K562 (cell line): ENCODE measurements at regions not wholly inside any gene's neighbourhood (a gene's known extent, or its start where the extent isn't known, plus 50 kb on each side); places are given as distances from the start of the nearest gene placed in this dataset.
A peak's percentile ranks its signal among the peaks of the same experiment; 100 is the strongest.

ENCODE experiments used
- CBX8 ChIP-seq: fragments of 200-600 bp; sonication (generic); IDR thresholded peaks from 2 replicates; pipeline ENCODE4 v1.6.1; 2012; ENCODE audit warnings: borderline replicate concordance, mixed run types, low read depth, mild to moderate bottlenecking, moderate library complexity, mixed read lengths, low read length, control low read depth, inconsistent platforms; ENCODE audit not compliant: poor library complexity, severe bottlenecking; ENCODE audit errors: extremely low read depth
- CC2D1A ChIP-seq: fragments of 450-650 bp; IDR thresholded peaks from 2 replicates; pipeline ENCODE4 v1.6.1; 2017; ENCODE audit warnings: mild to moderate bottlenecking
- CHAMP1 ChIP-seq: fragments of 450-650 bp; IDR thresholded peaks from 2 replicates; pipeline ENCODE4 v1.6.1; 2016; ENCODE audit warnings: mild to moderate bottlenecking
- ETV1 ChIP-seq: fragments of 450-650 bp; conservative IDR thresholded peaks from 2 replicates; pipeline ENCODE4 v1.6.1; 2016; ENCODE audit warnings: missing genetic modification characterization, control low read depth, low read depth, missing compliant biosample characterization
- FOSL1 ChIP-seq: fragments of 200-800 bp; sonication (Bioruptor generic); conservative IDR thresholded peaks from 2 replicates; pipeline ENCODE4 v1.6.1; 2016; ENCODE audit warnings: missing genetic modification characterization, missing compliant biosample characterization
- GTF2A2 ChIP-seq: IDR thresholded peaks from 2 replicates; pipeline ENCODE4 v1.6.1; 2016; ENCODE audit warnings: mild to moderate bottlenecking, missing genetic modification characterization, missing compliant biosample characterization
- KDM1A ChIP-seq, 2 experiments: fragments of 450-650 bp; IDR thresholded peaks; 2 replicates each; pipeline ENCODE4 v1.6.1; 2016; ENCODE audit warnings: mild to moderate bottlenecking in 2 of 2
- NEUROD1 ChIP-seq: fragments of 150-350 bp; IDR thresholded peaks from 2 replicates; pipeline ENCODE4 v1.6.1; 2014; ENCODE audit warnings: borderline replicate concordance, low read length, low read depth; ENCODE audit not compliant: partially characterized antibody
- NFIC ChIP-seq: fragments of 450-650 bp; IDR thresholded peaks from 2 replicates; pipeline ENCODE4 v1.6.1; 2017; ENCODE audit warnings: mild to moderate bottlenecking, inconsistent platforms
- OTX1 ChIP-seq: fragments of 450-650 bp; formaldehyde crosslinking; IDR thresholded peaks from 2 replicates; pipeline ENCODE4 v1.4.0; 2022; ENCODE audit warnings: mild to moderate bottlenecking
- PHF20 ChIP-seq: fragments of 450-650 bp; IDR thresholded peaks from 2 replicates; pipeline ENCODE4 v1.6.1; 2018; ENCODE audit not compliant: partially characterized antibody
- PPARD ChIP-seq: fragments of 250-450 bp; sonication (Bioruptor Pico); IDR thresholded peaks from 2 replicates; pipeline ENCODE4 v1.8.0; 2022; ENCODE audit warnings: inconsistent platforms, mild to moderate bottlenecking, moderate library complexity
- RBM17 ChIP-seq: fragments of 200-400 bp; formaldehyde crosslinking; IDR thresholded peaks from 2 replicates; pipeline ENCODE4 v1.6.1; 2017; ENCODE audit warnings: low read depth, mild to moderate bottlenecking, low read length, borderline replicate concordance
- STAT5A ChIP-seq: IDR thresholded peaks from 2 replicates; pipeline ENCODE4 v1.6.1; 2012; ENCODE audit warnings: low read length, inconsistent platforms, borderline replicate concordance
- TRIM25 ChIP-seq: fragments of 450-650 bp; IDR thresholded peaks from 2 replicates; pipeline ENCODE4 v1.7.0; 2016; ENCODE audit warnings: borderline replicate concordance
- ZBTB11 ChIP-seq, 3 experiments: fragments of 200-800 bp in 1 of 3; fragments of 250-450 bp in 1 of 3; fragments of 450-650 bp in 1 of 3; sonication (Bioruptor Pico) in 1 of 3; sonication (Bioruptor generic) in 1 of 3; formaldehyde crosslinking in 1 of 3; IDR thresholded peaks; 2 replicates each; pipeline versions ENCODE4 v1.6.1 to v1.8.0; 2016 to 2022; ENCODE audit warnings: mild to moderate bottlenecking in 2 of 3, missing genetic modification characterization in 2 of 3, missing compliant biosample characterization in 1 of 3, moderate library complexity in 1 of 3
- ZFP1 ChIP-seq: fragments of 450-650 bp; formaldehyde crosslinking; IDR thresholded peaks from 2 replicates; pipeline ENCODE4 v1.4.0; 2020; ENCODE audit warnings: mild to moderate bottlenecking, mixed read lengths
- ZKSCAN8 ChIP-seq: fragments of 200-800 bp; sonication (Bioruptor generic); IDR thresholded peaks from 2 replicates; pipeline ENCODE4 v1.6.1; 2016; ENCODE audit warnings: missing genetic modification characterization, missing compliant biosample characterization
- ZNF143 ChIP-seq: sonication (generic); formaldehyde crosslinking; IDR thresholded peaks from 2 replicates; pipeline ENCODE4 v1.9.0; 2022; ENCODE audit warnings: mild to moderate bottlenecking, missing genetic modification reagents
- ZNF217 ChIP-seq: sonication (generic); formaldehyde crosslinking; IDR thresholded peaks from 2 replicates; pipeline ENCODE4 v1.8.0; 2022; ENCODE audit warnings: mild to moderate bottlenecking, missing genetic modification reagents
- ZNF561 ChIP-seq: fragments of 450-650 bp; formaldehyde crosslinking; conservative IDR thresholded peaks from 2 replicates; pipeline ENCODE4 v1.4.0; 2020; ENCODE audit warnings: mild to moderate bottlenecking, moderate library complexity

GRCh38 chr3:177483182-177483967, 286.1 kb upstream of the TBL1XR1 start (continued):
- TF ChIP-seq OTX1 (CRISPR knock-in tag) (no peak), ZNF143 (no peak), PPARD (CRISPR knock-in tag) (no peak), ZNF217 (CRISPR knock-in tag) (no peak), FOSL1 (peak; percentile 71), PHF20 (no peak), KDM1A (IDR thresholded peaks at IDR 0.05) (peak; percentile 95 to 96), ETV1 (0 out of 2 replicates have a peak, but pooled peaks have one; percentile 27), CBX8 (no peak), ZNF561 (CRISPR knock-in tag) (no peak), STAT5A (peak; percentile 80), ZFP1 (CRISPR knock-in tag) (no peak), RBM17 (no peak), NFIC (peak; percentile 67), TRIM25 (no peak), ZKSCAN8 (no peak), ZBTB11 (CRISPR knock-in tag; IDR thresholded peaks at IDR 0.05) (peak in 1 of 3 experiments; percentile 63; a peak in 1 of 6 replicates), CC2D1A (peak; percentile 50; the same call in 1 of the 2 replicates), NEUROD1 (peak; percentile 72), CHAMP1 (peak; percentile 68), GTF2A2 (tag) (no peak)
